ENCODE measurements at regions not wholly inside any gene's neighbourhood (a gene's known extent, or its start where the extent isn't known, plus 50 kb on each side); places are given as distances from the start of the nearest gene placed in this dataset.

DNA sequence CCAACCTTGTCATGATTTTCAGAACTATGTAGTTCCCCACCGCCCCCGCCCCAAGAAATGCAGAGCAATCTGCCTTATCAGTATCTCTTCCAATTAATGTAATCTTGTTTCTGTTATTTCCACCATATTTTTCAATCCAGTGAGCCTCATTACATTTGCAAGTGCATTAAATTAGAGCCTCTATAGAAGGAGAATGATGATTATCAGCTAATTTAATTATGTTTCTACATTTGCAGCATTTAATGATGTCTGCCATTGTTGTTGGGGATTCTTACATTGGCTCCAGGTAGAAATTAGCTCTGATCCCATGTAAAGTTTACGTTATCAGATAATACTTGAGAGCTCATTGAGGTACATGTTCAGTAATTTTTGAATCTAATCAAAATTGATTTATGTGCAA is 707.0 kb upstream of the RBFOX1 start:
- Histone ChIP-seq H3K4me1 (ENCODE audit: control insufficient read depth in 1 of 2, low read depth in 2 of 2) (no peaks in the 10 kb centered on the region), H3K36me3 (no peaks in the 10 kb centered on the region), H3K27me3 (replicated peaks; ENCODE audit: insufficient read depth) (no peaks in the 10 kb centered on the region), H3K4me3 (no peak overlapping the region), H3K27ac (no peak overlapping the region), H3K9me3 (no peaks in the 10 kb centered on the region)
- TF ChIP-seq, protein P1, sequence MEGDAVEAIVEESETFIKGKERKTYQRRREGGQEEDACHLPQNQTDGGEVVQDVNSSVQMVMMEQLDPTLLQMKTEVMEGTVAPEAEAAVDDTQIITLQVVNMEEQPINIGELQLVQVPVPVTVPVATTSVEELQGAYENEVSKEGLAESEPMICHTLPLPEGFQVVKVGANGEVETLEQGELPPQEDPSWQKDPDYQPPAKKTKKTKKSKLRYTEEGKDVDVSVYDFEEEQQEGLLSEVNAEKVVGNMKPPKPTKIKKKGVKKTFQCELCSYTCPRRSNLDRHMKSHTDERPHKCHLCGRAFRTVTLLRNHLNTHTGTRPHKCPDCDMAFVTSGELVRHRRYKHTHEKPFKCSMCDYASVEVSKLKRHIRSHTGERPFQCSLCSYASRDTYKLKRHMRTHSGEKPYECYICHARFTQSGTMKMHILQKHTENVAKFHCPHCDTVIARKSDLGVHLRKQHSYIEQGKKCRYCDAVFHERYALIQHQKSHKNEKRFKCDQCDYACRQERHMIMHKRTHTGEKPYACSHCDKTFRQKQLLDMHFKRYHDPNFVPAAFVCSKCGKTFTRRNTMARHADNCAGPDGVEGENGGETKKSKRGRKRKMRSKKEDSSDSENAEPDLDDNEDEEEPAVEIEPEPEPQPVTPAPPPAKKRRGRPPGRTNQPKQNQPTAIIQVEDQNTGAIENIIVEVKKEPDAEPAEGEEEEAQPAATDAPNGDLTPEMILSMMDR (IDR thresholded peaks at IDR 0.05): no peak
- no peak for ATAC-seq (ENCODE audit: insufficient number of reproducible peaks, low FRiP score, low read depth)
- DNase-seq (ENCODE audit: low spot score): no peak

DNA sequence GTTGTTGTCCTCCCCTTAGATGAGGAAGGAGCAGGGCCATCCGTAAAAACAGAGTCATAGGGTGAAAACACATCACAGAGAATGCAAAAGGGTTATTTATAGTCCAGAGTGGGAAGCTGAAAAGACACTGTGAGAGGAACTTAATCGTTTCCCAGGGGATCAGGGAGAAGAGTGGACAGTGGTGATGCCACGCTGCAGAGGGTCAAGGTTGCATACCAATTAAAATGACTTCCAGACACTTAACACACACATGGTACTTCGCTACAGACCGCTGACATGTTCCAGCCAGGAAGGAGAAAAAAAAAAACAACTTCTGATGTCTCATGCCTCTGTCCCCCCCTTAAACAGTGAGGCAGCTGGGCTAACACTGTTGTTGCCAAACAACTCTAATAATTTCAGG is 713.8 kb upstream of the RBFOX1 start:
- ATAC-seq (ENCODE audit: insufficient number of reproducible peaks, low FRiP score, low read depth): no peak
- no peaks in the 10 kb centered on the region for H3K4me1 ChIP-seq (ENCODE audit: control insufficient read depth in 1 of 2, low read depth in 2 of 2)

DNA sequence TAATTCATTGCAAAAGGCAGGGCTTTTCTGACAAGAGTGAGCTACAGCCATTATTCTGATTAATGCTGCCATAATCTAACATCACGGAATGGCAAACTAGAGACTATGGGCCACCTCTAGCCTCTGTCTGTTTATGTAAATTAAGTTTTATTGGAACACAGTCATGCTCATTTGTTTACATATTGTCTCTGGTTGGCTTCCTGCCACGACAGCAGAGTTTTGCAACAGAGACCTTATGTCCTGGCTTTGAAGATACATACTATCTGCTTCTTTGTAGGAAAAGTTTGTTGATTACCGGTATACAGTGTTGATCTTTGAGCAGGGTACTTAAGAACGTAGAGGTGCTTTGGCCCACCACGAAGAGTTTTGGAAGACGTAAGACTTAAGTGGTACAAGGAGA is 715.9 kb upstream of the RBFOX1 start:
- no peaks in the 10 kb centered on the region for H3K9me3 ChIP-seq
- TF ChIP-seq, protein P1 (IDR thresholded peaks at IDR 0.05): no peak
- DNase-seq (ENCODE audit: low spot score) (no peak), ATAC-seq (ENCODE audit: insufficient number of reproducible peaks, low FRiP score, low read depth) (no peak)
- H3K4me3 ChIP-seq: no peak overlapping the region
- H3K36me3 ChIP-seq: no peaks in the 10 kb centered on the region
- no peaks in the 10 kb centered on the region for H3K27me3 ChIP-seq (replicated peaks; ENCODE audit: insufficient read depth)
- no peaks in the 10 kb centered on the region for H3K4me1 ChIP-seq (ENCODE audit: control insufficient read depth in 1 of 2, low read depth in 2 of 2)
- H3K27ac ChIP-seq: no peak overlapping the region

More for the DNA sequence above, 713.8 kb upstream of the RBFOX1 start:
- DNase-seq (ENCODE audit: low spot score): no peak
- Histone ChIP-seq H3K4me3 (no peak overlapping the region), H3K9me3 (no peaks in the 10 kb centered on the region), H3K27me3 (replicated peaks; ENCODE audit: insufficient read depth) (no peaks in the 10 kb centered on the region), H3K27ac (no peak overlapping the region), H3K36me3 (no peaks in the 10 kb centered on the region)
- TF ChIP-seq, protein P1 (IDR thresholded peaks at IDR 0.05): no peak

DNA sequence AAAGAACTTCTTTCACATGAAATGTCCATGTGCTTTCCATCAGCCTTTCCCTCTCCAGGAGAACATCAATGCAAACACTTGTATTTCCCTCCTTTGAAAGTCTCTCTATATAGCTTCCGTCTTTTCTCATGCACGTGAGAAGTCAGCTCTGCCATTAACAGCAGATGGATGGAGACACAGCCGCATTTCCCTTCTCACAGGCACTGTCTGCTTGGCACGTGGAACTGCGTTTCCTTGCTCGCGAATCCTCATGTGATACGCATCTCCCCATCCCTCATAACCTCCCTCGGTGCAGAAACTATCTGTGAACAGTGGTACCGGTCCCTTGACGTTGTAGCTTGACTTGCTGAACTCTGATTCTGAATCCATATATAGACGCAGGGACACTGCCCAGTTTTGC is 717.0 kb upstream of the RBFOX1 start:
- ATAC-seq (ENCODE audit: insufficient number of reproducible peaks, low FRiP score, low read depth) (no peak), DNase-seq (ENCODE audit: low spot score) (no peak)
- Histone ChIP-seq H3K27me3 (replicated peaks; ENCODE audit: insufficient read depth) (no peaks in the 10 kb centered on the region), H3K4me3 (no peak overlapping the region), H3K27ac (no peak overlapping the region), H3K4me1 (ENCODE audit: control insufficient read depth in 1 of 2, low read depth in 2 of 2) (no peaks in the 10 kb centered on the region), H3K36me3 (no peaks in the 10 kb centered on the region), H3K9me3 (no peaks in the 10 kb centered on the region)
- TF ChIP-seq, protein P1 (IDR thresholded peaks at IDR 0.05): no peak

DNA sequence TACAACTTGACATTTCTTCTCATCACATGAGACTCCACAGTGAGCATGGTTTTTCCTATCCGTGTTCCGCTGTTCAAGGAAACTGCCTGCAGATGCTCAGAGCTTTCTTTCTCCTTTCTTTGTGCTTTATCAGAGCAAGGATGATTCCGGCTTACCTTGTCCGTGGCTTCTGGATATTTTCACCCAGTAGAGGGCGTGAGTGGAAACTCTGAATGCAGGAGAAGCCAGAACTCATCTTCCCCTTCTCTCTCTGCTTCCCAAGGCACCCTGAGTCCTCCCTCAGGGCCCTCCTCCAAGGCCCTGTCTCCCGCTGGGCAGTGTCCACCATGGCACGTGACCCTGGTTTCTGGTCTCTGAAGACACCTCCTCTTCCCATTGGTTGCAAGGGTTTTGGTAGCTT is 721.1 kb upstream of the RBFOX1 start:
- no peak overlapping the region for H3K4me3 ChIP-seq
- TF ChIP-seq, protein P1 (IDR thresholded peaks at IDR 0.05): no peak
- no peaks in the 10 kb centered on the region for H3K27me3 ChIP-seq (replicated peaks; ENCODE audit: insufficient read depth)
- H3K27ac ChIP-seq: no peak overlapping the region
- no peaks in the 10 kb centered on the region for H3K4me1 ChIP-seq (ENCODE audit: control insufficient read depth in 1 of 2, low read depth in 2 of 2)
- H3K36me3 ChIP-seq: no peaks in the 10 kb centered on the region
- H3K9me3 ChIP-seq: no peaks in the 10 kb centered on the region
- ATAC-seq (ENCODE audit: insufficient number of reproducible peaks, low FRiP score, low read depth): no peak
- DNase-seq (ENCODE audit: low spot score): no peak

Measured in thoracic aorta (tissue), 2 donors.